HUES6 (cell line): ENCODE measurements at regions not wholly inside any gene's neighbourhood (a gene's known extent, or its start where the extent isn't known, plus 50 kb on each side); places are given as distances from the start of the nearest gene placed in this dataset.
"Not testable (repeated sequence)": the region's sequence is repeated elsewhere in the genome, so short reads cannot be mapped to it uniquely, and the experiment has no call there.

Source experiments
- H3K27ac ChIP-seq: 2 replicates; pipeline ENCODE4 v1.7.0; 2013; ENCODE audit warnings: low read depth, mild to moderate bottlenecking, low read length, inconsistent platforms
- H3K27me3 ChIP-seq: 2 replicates; pipeline ENCODE4 v1.6.1; 2013; ENCODE audit warnings: low read length; ENCODE audit not compliant: control insufficient read depth, insufficient read depth
- H3K36me3 ChIP-seq: 2 replicates; pipeline ENCODE4 v1.6.1; 2013; ENCODE audit warnings: low read length; ENCODE audit not compliant: control insufficient read depth, insufficient read depth
- H3K4me1 ChIP-seq: 2 replicates; pipeline ENCODE4 v1.6.1; 2013; ENCODE audit warnings: low read length; ENCODE audit not compliant: control insufficient read depth, insufficient read depth
- H3K4me3 ChIP-seq: 2 replicates; pipeline ENCODE4 v1.5.1; 2013; ENCODE audit warnings: low read depth, low read length
- H3K9ac ChIP-seq: one replicate; pipeline ENCODE4 v1.6.1; 2013; ENCODE audit warnings: mild to moderate bottlenecking, low read length
- H3K9me3 ChIP-seq: 2 replicates; pipeline ENCODE4 v1.6.1; 2013; ENCODE audit warnings: low read depth, low read length; ENCODE audit not compliant: control insufficient read depth, insufficient read depth

DNA sequence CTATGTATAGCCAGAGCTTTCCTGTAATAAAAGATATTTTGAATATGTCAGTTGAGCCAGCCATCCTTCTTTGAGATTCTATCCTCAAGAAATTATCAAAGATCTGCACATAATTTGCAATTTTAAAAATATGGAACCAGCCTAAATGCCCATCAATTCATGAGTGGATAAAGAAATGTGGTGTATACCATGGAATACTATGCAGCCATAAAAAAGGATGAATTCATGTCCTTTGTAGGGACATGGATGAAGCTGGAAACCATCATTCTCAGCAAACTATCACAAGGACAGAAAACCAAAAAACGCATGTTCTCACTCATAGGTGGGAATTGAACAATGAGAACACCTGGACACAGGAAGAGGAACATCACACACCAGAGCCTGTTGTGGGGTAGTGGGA, 150.5 kb upstream of the TOP1 start:
- not testable (repeated sequence) for H3K9me3 ChIP-seq, H3K27ac ChIP-seq, H3K4me1 ChIP-seq, H3K36me3 ChIP-seq, H3K27me3 ChIP-seq, H3K4me3 ChIP-seq, H3K9ac ChIP-seq

DNA sequence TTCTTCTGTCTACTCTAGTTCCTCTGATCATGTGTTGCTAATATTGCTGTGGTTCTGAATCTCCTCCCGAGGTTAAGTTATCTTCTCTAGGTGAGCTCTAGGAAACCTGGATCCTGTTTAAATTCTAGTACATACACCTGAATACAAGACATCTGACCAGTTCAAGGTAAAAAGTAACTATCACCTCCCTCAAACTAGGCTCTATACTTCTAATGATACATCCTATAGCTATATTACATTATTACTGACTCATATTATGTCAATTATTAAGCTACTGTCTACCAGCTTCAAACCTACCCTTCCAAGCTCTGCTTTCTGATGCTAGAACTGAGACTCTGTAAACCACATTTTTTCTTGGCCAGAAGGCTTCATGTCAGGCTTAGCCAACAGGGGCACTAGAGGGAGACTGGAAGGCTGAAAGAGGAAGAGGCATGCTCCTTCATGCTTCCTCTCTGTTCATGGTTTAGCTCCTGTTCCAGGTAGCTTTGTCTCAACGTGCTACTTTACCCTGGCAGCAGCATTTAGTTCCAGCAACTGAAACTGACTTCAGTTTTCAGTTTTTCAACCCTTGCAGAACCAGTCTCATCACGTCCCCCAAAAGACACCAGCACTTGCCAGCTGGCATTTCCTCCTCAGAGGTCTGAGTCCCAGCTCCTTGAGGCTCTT, 148.4 kb upstream of the TOP1 start:
- Histone ChIP-seq H3K27me3 (no peaks in the 10 kb centered on the region), H3K4me1 (no peaks in the 10 kb centered on the region), H3K4me3 (no peak overlapping the region), H3K27ac (no peak overlapping the region), H3K9ac (no peak overlapping the region), H3K36me3 (no peaks in the 10 kb centered on the region), H3K9me3 (peaks cover 4% of the 10 kb centered on the region; the same call in 1 of the 2 replicates)

DNA sequence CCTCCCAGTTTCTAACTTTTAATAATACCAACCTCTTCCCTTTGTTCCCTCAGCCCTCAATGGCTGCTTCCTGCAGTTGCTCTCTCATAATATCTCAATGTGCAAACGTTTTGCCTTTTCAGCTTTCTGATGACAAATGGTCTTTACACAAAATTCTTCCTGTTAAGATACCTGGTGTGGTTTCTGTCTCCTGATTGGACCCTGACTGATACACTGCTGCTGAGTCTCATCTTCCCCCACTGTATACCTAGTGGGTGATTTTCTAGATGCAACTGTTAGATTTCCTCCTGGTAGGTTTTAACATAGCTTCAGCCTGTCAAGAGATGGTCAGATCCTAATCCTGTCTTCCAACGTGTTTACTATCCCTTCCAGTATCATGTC, 147.9 kb upstream of the TOP1 start:
- Histone ChIP-seq H3K27ac (no peak overlapping the region), H3K4me3 (no peak overlapping the region), H3K4me1 (no peaks in the 10 kb centered on the region), H3K27me3 (no peaks in the 10 kb centered on the region), H3K36me3 (no peaks in the 10 kb centered on the region), H3K9ac (no peak overlapping the region), H3K9me3 (peaks cover 4% of the 10 kb centered on the region; the same call in 1 of the 2 replicates)

DNA sequence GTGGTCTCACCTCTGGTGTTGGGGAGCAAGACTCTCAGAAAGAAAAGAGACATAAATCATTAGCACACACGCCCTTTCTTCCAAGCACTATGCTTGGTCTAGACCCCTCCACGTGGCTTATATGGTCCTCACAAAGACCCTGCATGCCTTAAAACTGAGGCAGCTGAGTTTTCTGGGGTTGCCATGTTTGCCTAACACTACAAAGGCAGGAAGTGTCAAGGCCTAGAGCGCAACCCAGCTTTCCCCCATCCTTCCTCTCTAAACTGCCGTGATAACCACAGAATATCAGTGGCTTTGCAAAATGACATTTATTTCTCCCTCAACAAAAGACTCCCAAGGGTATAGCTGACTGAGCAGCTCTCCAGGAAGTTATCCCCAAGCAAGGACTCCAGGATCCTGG, 146.5 kb upstream of the TOP1 start:
- no peaks in the 10 kb centered on the region for H3K4me1 ChIP-seq
- H3K27ac ChIP-seq: no peak overlapping the region
- H3K27me3 ChIP-seq: no peaks in the 10 kb centered on the region
- H3K4me3 ChIP-seq: no peak overlapping the region
- peaks cover 4% of the 10 kb centered on the region; the same call in 1 of the 2 replicates for H3K9me3 ChIP-seq
- no peak overlapping the region for H3K9ac ChIP-seq
- H3K36me3 ChIP-seq: no peaks in the 10 kb centered on the region

DNA sequence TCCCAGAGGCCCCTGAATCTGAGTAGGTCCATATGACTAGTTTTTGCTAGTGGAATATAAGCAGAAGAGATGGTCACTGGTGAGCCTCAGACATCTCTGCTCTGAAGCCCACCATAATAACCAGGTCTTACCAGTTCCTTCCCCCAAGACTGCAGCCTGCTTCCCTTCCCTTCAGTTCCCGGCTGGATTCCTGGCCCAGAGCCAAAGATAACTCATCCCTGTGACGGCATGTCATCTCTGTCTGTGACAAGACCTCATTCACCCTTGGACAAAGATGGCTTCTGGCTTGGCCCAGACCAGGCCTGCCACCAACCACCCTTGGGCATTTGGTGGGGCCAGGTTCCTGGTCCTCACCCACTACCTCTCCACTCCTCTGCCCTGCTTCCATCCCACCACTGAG, 145.5 kb upstream of the TOP1 start:
- H3K4me3 ChIP-seq: no peak overlapping the region
- H3K4me1 ChIP-seq: no peaks in the 10 kb centered on the region
- no peak overlapping the region for H3K9ac ChIP-seq
- no peaks in the 10 kb centered on the region for H3K36me3 ChIP-seq
- peaks cover 4% of the 10 kb centered on the region; the same call in 1 of the 2 replicates for H3K9me3 ChIP-seq
- no peaks in the 10 kb centered on the region for H3K27me3 ChIP-seq
- no peak overlapping the region for H3K27ac ChIP-seq

DNA sequence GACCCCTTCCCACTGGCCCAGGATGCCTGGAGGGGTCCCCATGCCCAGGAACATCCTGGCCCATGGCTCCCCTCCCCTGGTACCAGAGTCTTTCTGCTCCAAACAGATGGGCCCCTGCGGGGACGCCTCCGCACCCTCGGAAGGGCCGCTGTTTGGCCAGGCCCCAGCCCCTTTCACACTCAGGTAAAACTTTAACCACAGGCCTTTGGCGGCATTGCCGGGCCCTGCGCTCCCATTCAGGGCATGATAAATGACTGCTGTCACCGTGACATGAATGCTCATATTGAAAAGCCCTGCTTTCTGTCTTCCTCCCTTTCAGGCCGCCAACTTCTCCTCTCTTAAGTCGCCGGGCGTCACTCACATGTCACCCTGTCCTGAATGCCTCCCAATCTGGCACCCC, 141.5 kb upstream of the TOP1 start:
- Histone ChIP-seq H3K4me1 (no peaks in the 10 kb centered on the region), H3K36me3 (no peaks in the 10 kb centered on the region), H3K27ac (no peak overlapping the region), H3K9me3 (no peaks in the 10 kb centered on the region), H3K4me3 (no peak overlapping the region), H3K9ac (no peak overlapping the region), H3K27me3 (no peaks in the 10 kb centered on the region; the same call in 1 of the 2 replicates)

DNA sequence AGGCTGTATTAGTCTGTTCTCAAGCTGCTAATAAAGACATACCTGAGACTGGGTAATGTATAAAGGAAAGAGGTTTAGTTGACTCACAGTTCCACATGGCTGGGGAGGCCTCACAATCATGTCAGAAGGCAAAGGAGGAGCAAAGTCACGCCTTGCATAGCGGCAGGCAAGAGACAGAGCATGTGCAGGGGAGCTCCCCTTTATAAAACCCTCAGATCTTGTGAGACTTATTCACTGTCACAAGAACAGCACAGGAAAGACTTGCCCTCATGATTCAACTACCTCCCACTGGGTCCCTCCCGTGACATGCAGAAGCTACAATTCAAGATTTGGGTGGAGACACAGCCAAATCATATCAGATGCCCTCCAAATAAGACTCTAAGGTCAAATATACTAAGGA, 139.4 kb upstream of the TOP1 start:
- not testable (repeated sequence) for H3K9ac ChIP-seq, H3K27me3 ChIP-seq, H3K4me1 ChIP-seq, H3K27ac ChIP-seq, H3K36me3 ChIP-seq, H3K9me3 ChIP-seq, H3K4me3 ChIP-seq

DNA sequence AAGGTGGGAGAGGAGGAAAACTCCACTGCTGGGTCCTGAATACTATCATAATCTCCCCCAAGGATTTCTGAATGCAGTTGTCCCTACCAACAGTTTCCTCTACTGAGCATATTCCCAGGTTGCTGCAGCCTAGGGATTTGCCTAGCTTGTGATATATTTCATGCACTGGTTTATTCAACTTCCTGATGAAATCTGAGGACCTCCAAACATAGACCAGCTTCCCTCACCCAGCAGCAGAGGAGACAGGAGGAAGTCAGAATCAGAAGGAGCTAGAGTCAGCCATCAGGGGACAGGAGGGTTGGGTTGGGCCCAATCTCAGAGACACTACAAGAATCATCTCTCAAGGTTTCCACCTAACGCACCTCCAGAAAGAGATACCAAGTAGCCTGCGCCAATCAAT, 138.4 kb upstream of the TOP1 start:
- H3K27me3 ChIP-seq: no peaks in the 10 kb centered on the region; the same call in 1 of the 2 replicates

DNA sequence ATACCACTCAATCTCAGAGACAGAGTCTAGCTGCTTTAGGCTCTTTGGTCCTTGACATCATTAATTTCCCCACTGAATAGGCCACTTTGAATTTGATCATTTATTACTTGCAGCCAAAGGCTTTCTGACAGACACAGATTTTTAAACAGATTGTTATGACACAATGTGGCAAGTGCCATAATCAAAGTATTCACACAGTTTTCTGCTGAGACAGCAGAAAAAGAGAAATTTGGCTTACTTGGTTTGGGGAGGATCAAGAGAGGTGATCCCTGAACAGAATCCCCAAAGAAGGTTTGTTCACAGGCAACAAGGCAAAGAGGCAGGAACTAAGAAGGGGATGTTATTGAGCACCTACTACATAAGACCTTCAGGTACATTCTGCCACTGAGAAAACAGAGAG, 138.0 kb upstream of the TOP1 start:
- H3K27ac ChIP-seq: no peak overlapping the region
- H3K4me3 ChIP-seq: no peak overlapping the region
- no peaks in the 10 kb centered on the region for H3K36me3 ChIP-seq
- no peak overlapping the region for H3K9ac ChIP-seq
- no peaks in the 10 kb centered on the region for H3K9me3 ChIP-seq
- H3K4me1 ChIP-seq: no peaks in the 10 kb centered on the region
- no peaks in the 10 kb centered on the region; the same call in 1 of the 2 replicates for H3K27me3 ChIP-seq

More for the DNA sequence above, 138.4 kb upstream of the TOP1 start:
- Histone ChIP-seq H3K9me3 (no peaks in the 10 kb centered on the region), H3K27ac (no peak overlapping the region), H3K36me3 (no peaks in the 10 kb centered on the region), H3K4me1 (no peaks in the 10 kb centered on the region), H3K4me3 (no peak overlapping the region), H3K9ac (no peak overlapping the region)

DNA sequence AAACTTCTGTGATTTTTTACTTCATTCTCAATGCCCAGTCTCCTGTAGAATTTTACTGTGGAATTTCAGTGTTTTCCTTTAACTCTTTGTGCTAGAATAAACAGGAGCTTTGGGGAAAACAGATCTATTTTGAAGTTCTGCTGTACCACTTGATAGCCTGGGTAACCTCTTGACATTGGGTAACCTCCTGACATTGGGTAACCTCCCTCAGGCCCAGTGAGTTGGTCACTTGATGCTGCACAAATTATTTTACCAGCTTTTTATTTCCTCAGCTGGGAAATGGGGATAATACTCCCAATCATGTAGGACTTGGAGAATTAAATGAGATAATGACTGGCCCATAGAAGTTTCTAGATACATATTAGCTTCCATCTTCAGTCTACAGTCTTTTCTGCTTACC, 137.3 kb upstream of the TOP1 start:
- H3K9me3 ChIP-seq: no peaks in the 10 kb centered on the region
- H3K4me3 ChIP-seq: no peak overlapping the region
- no peak overlapping the region for H3K27ac ChIP-seq
- no peaks in the 10 kb centered on the region for H3K36me3 ChIP-seq
- H3K27me3 ChIP-seq: no peaks in the 10 kb centered on the region; the same call in 1 of the 2 replicates
- H3K4me1 ChIP-seq: no peaks in the 10 kb centered on the region
- no peak overlapping the region for H3K9ac ChIP-seq

DNA sequence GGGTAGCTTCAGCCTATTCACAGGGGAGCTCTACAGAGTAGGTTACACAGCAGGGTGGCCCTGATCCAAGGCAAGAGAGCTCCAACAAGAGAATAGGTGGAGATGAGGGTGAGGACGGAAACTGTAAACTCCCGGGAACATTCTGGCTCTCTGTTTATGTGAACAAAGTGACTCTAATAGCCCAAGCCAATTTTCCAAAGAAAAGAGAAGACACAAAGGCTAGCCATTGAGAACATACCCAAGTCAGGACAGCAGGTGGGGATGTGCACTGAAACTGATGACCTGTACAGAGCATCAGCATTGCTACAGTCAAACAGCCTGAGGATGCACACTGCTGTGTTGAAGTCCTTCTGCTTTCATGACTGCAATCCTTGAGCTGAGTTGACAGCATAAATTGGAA, 136.0 kb upstream of the TOP1 start:
- Histone ChIP-seq H3K36me3 (no peaks in the 10 kb centered on the region), H3K27ac (no peak overlapping the region), H3K9ac (no peak overlapping the region), H3K4me1 (no peaks in the 10 kb centered on the region), H3K4me3 (no peak overlapping the region), H3K9me3 (no peaks in the 10 kb centered on the region), H3K27me3 (no peaks in the 10 kb centered on the region; the same call in 1 of the 2 replicates)
